T-cell (primary cell): ENCODE measurements at regions not wholly inside any gene's neighbourhood (a gene's known extent, or its start where the extent isn't known, plus 50 kb on each side); places are given as distances from the start of the nearest gene placed in this dataset.

Experiments used
- ATAC-seq, 4 experiments: fragments of 200-7000 bp in 3 of 4; fragments of 150-1000 bp in 1 of 4; cut with Tn5 transposase; replicated peaks in 1 of 4; 1 replicate in 3 of 4; 2 replicates in 1 of 4; pipeline ENCODE4 v1.10.0; 2021; ENCODE audit warnings: moderate library complexity in 3 of 4, mild to moderate bottlenecking in 2 of 4, moderate number of reproducible peaks in 1 of 4
- CTCF ChIA-PET, 2 donors: fragments of 300-600 bp; sonication (Branson Sonifier 250); formaldehyde crosslinking; loops; one replicate each; lab custom pipeline; 2022; ENCODE audit warnings: antibody characterized with exemption in 2 of 2; lab: Charles Lee
- POLR2A ChIA-PET, 2 donors: fragments of 300-600 bp; sonication (Branson Sonifier 250); formaldehyde crosslinking; loops; one replicate each; lab custom pipeline; 2022; ENCODE audit warnings: antibody characterized with exemption in 2 of 2; lab: Charles Lee
- DNase-seq, 35 experiments: peaks; one replicate each; pipeline versions ENCODE4 v3.0.0 to v3.0.0-alpha.2; 2013 to 2023
- H3K27ac ChIP-seq: one replicate; pipeline ENCODE4 v1.5.1; 2013; ENCODE audit warnings: low read length
- H3K27me3 ChIP-seq, 2 experiments: replicated peaks in 1 of 2; 1 replicate in 1 of 2; 2 replicates in 1 of 2; pipeline versions ENCODE4 v1.6.1 to v1.7.0; 2013; ENCODE audit warnings: low read length in 1 of 2, mixed read lengths in 1 of 2; ENCODE audit not compliant: control insufficient read depth in 2 of 2, insufficient read depth in 2 of 2; ENCODE audit errors: extremely low read depth in 1 of 2
- H3K36me3 ChIP-seq, 2 donors: 1 replicate in 1 of 2; 2 replicates in 1 of 2; pipeline versions ENCODE4 v1.6.1 to v1.7.0; 2013; ENCODE audit warnings: low read length in 1 of 2; ENCODE audit not compliant: control insufficient read depth in 2 of 2, insufficient read depth in 1 of 2; ENCODE audit errors: extremely low read depth in 1 of 2
- H3K4me1 ChIP-seq, 2 experiments: 1 replicate in 1 of 2; 2 replicates in 1 of 2; pipeline versions ENCODE4 v1.6.1 to v1.7.0; 2013; ENCODE audit warnings: low read length in 2 of 2, mixed read lengths in 1 of 2; ENCODE audit not compliant: insufficient read depth in 2 of 2, control insufficient read depth in 1 of 2; ENCODE audit errors: extremely low read depth in 1 of 2
- H3K4me3 ChIP-seq, 2 donors: 1 replicate in 1 of 2; 2 replicates in 1 of 2; pipeline versions ENCODE4 v1.5.1 to v1.7.0; 2013; ENCODE audit warnings: mild to moderate bottlenecking in 2 of 2, low read length in 1 of 2, moderate library complexity in 1 of 2; ENCODE audit not compliant: control insufficient read depth in 1 of 2; ENCODE audit errors: extremely low read depth in 1 of 2
- H3K9me3 ChIP-seq: 2 replicates; pipeline ENCODE4 v1.7.0; 2013
- H3K27ac Mint-ChIP-seq, 2 donors: one replicate each; pipeline ENCODE4 v1.8.0; 2020 to 2021; ENCODE audit warnings: mild to moderate bottlenecking in 2 of 2, mixed read lengths in 2 of 2
- H3K27me3 Mint-ChIP-seq, 2 donors: one replicate each; pipeline ENCODE4 v1.8.0; 2021 to 2022; ENCODE audit warnings: mixed read lengths in 2 of 2
- H3K36me3 Mint-ChIP-seq: one replicate; pipeline ENCODE4 v1.8.0; 2021; ENCODE audit warnings: mixed read lengths
- H3K4me1 Mint-ChIP-seq, 3 donors: one replicate each; pipeline ENCODE4 v1.8.0; 2020 to 2022; ENCODE audit warnings: mixed read lengths in 3 of 3, mild to moderate bottlenecking in 1 of 3
- H3K4me3 Mint-ChIP-seq, 3 donors: one replicate each; pipeline ENCODE4 v1.8.0; 2020 to 2022; ENCODE audit warnings: mild to moderate bottlenecking in 3 of 3, mixed read lengths in 3 of 3, moderate library complexity in 3 of 3
- H3K9me3 Mint-ChIP-seq, 3 donors: one replicate each; pipeline ENCODE4 v1.8.0; 2020 to 2022; ENCODE audit warnings: mixed read lengths in 3 of 3
- WGBS: methylation state at CpG from one replicate; pipeline ENCODE4 v1.1.5; 2013; ENCODE audit warnings: missing lambda C conversion rate; ENCODE audit not compliant: insufficient coverage; 5-methylcytosine and 5-hydroxymethylcytosine counted together

DNA sequence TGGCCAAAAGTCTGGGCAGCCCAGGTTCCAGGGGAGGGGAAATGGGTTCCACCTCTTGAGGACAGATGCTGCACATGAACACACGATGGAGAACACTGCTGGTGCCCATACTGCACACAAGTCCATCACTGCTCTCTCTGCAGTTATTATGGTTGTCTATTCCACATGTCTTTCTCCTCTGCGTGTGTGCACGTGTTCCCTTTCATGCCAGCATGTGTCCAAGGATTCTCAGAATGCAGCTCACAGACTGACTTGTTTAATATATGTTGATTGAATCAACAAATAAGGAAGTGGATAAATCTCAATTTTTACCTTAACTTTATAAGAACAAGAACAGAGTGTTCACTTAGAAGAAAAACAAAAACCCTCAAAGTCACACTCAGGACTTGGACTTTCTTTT lies 158.9 kb downstream of the FNDC1 start:
- Histone ChIP-seq H3K27ac (no peak overlapping the region), H3K4me3 (no peak overlapping the region), H3K4me1 (no peaks in the 10 kb centered on the region), H3K36me3 (no peaks in the 10 kb centered on the region), H3K9me3 (no peaks in the 10 kb centered on the region), H3K27me3 (peaks cover 0 to 4% of the 10 kb centered on the region in 2 experiments)
- ATAC-seq (no peak), DNase-seq (no peak)
- Mint-ChIP-seq H3K36me3 (no peaks in the 10 kb centered on the region), H3K4me3 (no peak overlapping the region), H3K27me3 (peaks cover 12 to 17% of the 10 kb centered on the region in 2 donors), H3K4me1 (no peaks in the 10 kb centered on the region), H3K9me3 (peaks cover 0 to 9% (median 4%) of the 10 kb centered on the region in 3 donors), H3K27ac (no peak overlapping the region)
- no CpG with 5 or more reads among the region's 3 CpGs for WGBS
- CTCF ChIA-PET, result no interaction called here
- POLR2A ChIA-PET, result no interaction called here

DNA sequence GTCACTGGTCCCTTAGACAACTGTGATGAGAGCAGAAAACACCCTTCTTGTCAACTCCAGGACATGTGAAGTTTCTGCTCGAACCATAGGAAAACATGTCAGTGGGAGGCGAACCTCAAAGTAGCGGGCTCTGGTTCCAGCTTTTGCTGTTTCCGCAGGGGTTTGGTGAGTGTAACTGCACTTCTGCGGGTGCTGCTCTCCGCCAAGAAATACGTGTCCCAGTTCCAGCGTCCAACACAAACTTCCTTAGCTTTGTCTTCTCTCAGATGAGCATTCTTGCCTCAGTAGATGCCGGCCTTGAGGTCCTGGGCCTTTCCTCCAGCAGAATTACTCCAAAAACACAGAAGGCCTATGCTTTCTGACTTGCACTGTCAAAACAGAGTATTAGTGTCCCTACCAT lies 156.3 kb downstream of the FNDC1 start:
- Mint-ChIP-seq H3K4me1 (no peaks in the 10 kb centered on the region), H3K4me3 (no peak overlapping the region), H3K9me3 (no peaks in the 10 kb centered on the region), H3K27ac (no peak overlapping the region), H3K27me3 (peaks cover 15 to 19% of the 10 kb centered on the region in 2 donors), H3K36me3 (no peaks in the 10 kb centered on the region)
- Histone ChIP-seq H3K9me3 (no peaks in the 10 kb centered on the region), H3K27me3 (peaks cover 0 to 4% of the 10 kb centered on the region in 2 experiments), H3K4me1 (no peaks in the 10 kb centered on the region), H3K27ac (no peak overlapping the region), H3K36me3 (no peaks in the 10 kb centered on the region), H3K4me3 (no peak overlapping the region)
- WGBS, result 90% methylated on average over 9 of the region's 9 CpGs
- no peak for DNase-seq
- POLR2A ChIA-PET, result no interaction called here
- no peak for ATAC-seq
- CTCF ChIA-PET, result no interaction called here

DNA sequence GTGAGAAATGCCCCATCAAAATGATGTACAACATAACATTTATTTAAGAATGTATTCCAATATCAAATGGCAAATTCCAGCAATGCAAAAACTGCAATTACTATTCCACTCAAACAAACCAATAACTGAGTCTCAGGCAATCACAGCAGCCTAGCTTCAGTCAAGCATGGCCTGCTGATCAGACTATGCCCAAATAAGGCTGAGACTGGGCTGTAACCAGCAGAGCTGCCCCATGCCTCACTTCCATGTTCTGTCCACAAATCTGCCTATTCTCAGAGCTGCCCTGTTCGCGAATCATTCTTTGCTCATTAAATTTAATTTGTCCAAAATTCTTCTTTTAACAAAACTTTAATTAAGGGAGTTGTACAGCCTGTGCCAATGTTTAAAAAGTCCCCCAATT lies 155.4 kb downstream of the FNDC1 start:
- CTCF ChIA-PET, result interaction anchor here in 1 of 2 donors (0.6 kb wide), 1 partner anchor 1773 kb away, joined by 3 read pairs; no protein-coding TSS in a partner anchor

More for the DNA sequence above, 155.4 kb downstream of the FNDC1 start:
- ATAC-seq, result no peak
- Histone ChIP-seq H3K4me3 (no peak overlapping the region), H3K4me1 (no peaks in the 10 kb centered on the region), H3K9me3 (no peaks in the 10 kb centered on the region), H3K36me3 (no peaks in the 10 kb centered on the region), H3K27me3 (peaks cover 0 to 4% of the 10 kb centered on the region in 2 experiments), H3K27ac (no peak overlapping the region)
- H3K36me3 Mint-ChIP-seq, result no peaks in the 10 kb centered on the region
- H3K27ac Mint-ChIP-seq, result no peak overlapping the region
- H3K4me1 Mint-ChIP-seq, result no peaks in the 10 kb centered on the region
- no peak for DNase-seq
- peaks cover 15 to 20% of the 10 kb centered on the region in 2 donors for H3K27me3 Mint-ChIP-seq
- H3K9me3 Mint-ChIP-seq, result no peaks in the 10 kb centered on the region
- no CpG with 5 or more reads among the region's 2 CpGs for WGBS
- H3K4me3 Mint-ChIP-seq, result no peak overlapping the region
- POLR2A ChIA-PET, result no interaction called here
